Anterior cingulate cortex (tissue), 58 donors: ENCODE measurements at regions not wholly inside any gene's neighbourhood (a gene's known extent, or its start where the extent isn't known, plus 50 kb on each side); places are given as distances from the start of the nearest gene placed in this dataset.

Experiments
- DNase-seq, 58 donors: peaks; one replicate each; lab custom pipeline; 2025; lab: John Stamatoyannopoulos, UW

- no peak for DNase-seq
Observed at GRCh38 chr22:49107961-49108530, 719.6 kb downstream of the BRD1 start.

DNA sequence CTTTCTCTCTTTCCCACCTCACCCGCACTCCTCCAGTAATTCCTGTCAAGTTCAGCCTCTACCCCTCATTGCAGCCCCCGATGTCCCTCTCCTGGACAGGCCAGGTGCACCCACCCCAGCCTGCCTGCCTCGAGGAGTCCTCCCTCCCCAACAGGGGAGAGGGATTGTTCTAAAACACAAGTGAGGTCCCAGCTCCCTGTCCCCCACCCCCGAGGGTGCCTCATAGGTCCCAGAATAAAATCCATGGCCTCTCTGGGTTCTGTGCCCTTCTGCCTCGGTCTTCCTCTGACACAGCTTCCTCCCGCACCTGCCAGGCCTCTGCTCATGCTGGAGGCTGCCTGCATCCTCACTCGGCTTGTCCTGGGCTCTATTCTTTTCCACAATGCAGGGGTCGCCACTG is 720.1 kb downstream of the BRD1 start:
- no peak for DNase-seq

DNA sequence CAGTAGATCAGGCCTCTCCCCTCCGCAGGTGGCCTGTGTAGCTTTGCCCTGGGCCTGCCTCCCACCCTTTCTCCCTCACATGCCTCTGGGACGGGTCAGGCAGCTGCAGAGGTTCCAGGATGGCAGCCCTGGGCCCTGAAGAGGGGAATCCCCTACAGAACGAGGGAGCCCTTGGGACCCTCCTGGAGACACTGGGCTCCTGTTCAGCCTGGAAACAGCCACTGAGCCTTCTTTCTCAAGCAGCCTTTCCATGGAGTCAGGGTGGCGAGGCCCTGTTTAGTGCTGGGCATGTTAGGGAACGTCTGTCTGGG is 720.9 kb downstream of the BRD1 start:
- no peak for DNase-seq

DNA sequence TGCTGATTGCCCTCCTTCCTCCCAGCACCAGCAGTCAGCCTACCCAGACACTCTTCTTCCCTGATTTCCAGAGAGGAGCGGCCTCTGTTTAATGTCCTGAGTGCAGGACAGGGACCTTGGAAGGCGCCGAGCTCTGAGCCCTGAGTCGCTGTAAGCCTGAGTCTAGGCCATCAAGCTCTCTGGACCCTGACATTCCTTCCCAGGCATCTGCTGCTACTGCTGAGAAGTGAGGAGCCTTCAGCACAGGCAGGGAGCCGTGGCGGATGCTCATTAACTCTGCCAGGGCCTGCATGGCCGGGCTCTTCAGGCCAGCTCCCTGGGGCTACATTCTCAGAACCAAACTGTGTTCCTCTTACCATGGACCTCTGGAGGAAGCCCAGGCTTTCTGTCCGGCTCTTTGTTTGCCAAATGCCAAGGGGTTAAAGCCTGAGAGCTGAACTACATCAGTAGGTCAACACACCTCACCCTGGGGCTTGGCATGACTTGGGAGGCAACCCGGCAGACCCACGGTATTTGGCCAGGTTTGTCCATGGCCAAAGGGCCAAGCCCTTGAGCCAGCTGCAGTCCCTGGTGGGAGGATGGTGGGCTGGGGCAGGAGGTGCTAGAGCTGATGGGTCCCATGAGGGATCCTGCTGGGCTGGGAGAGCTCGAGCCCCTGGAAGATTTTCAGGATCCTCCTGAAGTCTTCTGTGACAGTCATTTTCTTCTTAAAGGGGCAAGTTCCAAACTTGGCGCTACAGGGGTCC is 721.4 kb downstream of the BRD1 start:
- DNase-seq, result no peak

DNA sequence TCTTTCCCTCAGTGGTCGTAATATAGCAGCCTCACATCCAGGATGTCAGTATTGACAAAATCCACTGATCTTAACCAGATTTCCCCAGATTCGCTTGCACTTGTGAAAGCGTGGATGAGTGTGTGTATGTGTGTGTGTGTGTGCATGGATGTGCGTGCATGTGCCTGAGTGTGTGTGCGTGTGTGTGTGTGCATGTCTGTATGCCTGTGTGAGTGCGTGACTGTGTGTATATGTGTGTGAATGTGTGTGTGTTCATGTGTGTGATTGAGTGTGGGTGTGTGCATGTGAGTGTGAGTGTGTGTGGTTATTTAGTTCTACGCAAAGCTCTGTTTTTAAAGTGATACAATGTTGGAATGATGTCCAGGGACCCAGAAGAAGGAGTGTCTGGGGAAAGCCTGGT is 723.2 kb downstream of the BRD1 start:
- DNase-seq, result no peak

GRCh38 chr22:49103314-49104059 is 724.2 kb downstream of the BRD1 start:
- DNase-seq, result peak in 22 of 58 donors; percentile 2 to 59 (median 27)

GRCh38 chr22:49102367-49102766 is 725.3 kb downstream of the BRD1 start:
- no peak for DNase-seq

- no peak for DNase-seq
Observed at GRCh38 chr22:49101873-49102272, 725.8 kb downstream of the BRD1 start.

GRCh38 chr22:49101225-49101624 is 726.4 kb downstream of the BRD1 start:
- DNase-seq, result no peak

DNA sequence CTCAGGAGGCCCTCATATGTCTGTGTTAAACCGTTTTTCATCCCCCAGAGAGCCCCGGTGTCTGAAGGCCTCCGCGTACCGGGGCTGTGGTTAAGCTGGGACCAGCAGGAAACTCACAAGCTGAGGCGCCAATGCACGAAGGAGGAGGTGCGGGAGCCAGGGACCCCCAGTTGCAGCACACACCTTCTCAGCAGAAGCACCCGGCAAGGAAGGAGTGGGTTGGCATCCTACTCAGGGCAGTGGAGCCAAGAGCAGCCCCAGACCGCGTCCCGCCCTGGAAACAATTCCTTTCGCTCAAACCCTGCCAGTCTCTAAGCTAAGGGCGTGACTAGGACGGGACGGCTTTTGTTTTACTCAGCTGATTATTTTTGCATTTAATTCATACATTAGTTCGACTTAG is 726.9 kb downstream of the BRD1 start:
- no peak for DNase-seq

DNA sequence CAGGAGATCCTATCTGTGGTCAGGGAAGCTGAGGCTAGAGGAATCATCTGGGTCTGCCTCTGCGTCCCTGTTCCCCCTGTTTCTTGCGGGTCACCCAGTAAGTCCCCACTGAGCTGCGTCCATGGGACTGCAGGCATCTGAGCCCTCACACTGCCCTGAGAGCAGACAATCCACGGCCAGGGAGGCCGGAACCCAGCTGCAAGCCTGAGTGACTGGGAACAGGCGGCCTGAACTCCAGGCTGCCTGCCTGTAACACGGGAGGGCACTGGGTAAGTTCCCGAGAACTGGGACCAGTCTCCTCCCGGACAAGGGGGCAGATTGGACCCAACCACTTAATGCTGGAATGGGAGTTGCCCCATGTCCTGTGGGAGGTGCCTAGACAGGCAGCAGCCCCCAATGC is 727.4 kb downstream of the BRD1 start:
- DNase-seq, result no peak

GRCh38 chr22:49099496-49100124 is 728.1 kb downstream of the BRD1 start:
- DNase-seq, result peak in 1 of 58 donors; percentile 33

DNA sequence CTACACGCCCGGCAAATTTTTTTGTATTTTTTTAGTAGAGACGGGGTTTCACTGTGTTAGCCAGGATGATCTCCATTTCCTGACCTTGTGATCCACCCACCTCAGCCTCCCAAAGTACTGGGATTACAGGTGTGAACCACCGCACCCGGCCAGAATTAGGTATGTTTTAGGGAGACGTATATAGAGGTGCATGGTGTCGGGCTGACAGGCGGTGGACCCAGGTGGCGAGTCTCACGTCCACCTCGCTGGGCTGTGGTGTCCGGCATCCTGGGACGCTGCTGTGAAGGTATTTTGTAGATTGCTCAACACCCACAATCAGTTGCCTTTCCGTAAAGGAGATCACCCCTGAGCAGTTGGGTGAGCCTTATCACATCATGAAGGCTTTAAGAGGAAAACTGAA is 728.6 kb downstream of the BRD1 start:
- no peak for DNase-seq

GRCh38 chr22:49097966-49098365 is 729.7 kb downstream of the BRD1 start:
- peak in 5 of 58 donors; percentile 3 to 11 (median 5) for DNase-seq

GRCh38 chr22:49097171-49097925 is 730.3 kb downstream of the BRD1 start:
- no peak for DNase-seq

DNA sequence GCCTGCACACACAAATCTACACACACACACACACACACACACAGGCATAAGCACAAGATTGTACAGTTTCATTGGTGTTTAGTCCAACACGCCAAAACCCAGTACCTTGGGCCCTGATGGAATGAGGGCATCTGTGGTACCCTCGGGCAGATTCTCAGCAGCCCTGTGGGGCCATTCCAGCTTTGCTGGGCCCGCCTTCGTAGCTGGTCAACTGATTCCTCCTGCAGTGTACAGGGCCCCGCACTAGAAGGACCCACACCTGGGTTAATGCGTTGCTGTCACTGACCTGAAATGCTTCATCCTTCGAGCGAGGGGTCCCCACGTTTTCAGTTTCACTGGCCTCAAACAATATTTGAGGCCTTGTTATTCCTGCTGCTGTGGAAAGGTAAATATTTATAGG is 731.2 kb downstream of the BRD1 start:
- no peak for DNase-seq

GRCh38 chr22:49095366-49095765 is 732.3 kb downstream of the BRD1 start:
- DNase-seq, result no peak

GRCh38 chr22:49094858-49095257 is 732.8 kb downstream of the BRD1 start:
- DNase-seq, result no peak

GRCh38 chr22:49094151-49094550 is 733.5 kb downstream of the BRD1 start:
- no peak for DNase-seq

DNA sequence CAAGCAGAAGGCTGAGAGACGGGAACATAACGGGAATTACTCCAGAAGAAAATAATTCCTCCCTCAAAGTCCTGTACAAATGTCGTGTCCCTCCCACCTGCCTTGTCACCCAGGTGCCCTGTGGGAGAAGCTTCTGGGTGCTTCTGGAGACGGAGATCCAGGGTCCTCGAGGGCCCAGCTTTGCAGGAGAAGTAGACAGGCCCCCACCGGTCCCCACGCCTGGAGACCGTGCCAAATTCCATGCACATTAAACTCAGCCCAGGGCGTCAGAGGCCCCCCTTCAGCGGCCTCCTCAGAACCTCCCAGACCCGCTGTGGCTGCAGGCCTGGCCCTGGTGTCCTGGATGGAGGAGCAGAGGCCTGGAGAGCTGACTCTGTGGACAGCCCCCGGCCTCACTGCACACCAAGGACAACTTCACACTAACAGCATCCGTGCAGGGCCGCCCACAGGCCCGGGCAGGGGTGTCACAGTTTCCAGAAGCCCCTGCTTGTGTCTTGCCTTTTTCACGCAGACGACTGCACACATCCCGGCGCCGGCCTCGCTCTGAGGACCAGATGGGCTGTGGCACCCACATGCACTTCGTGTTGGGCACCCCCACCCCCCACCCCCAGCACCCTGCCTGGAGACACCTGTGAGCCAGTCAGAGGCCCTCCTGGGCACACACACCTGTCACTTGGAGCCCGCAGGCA is 734.3 kb downstream of the BRD1 start:
- DNase-seq, result no peak
